HT1080 (cell line): ENCODE measurements at regions not wholly inside any gene's neighbourhood (a gene's known extent, or its start where the extent isn't known, plus 50 kb on each side); places are given as distances from the start of the nearest gene placed in this dataset.
"Not testable (repeated sequence)": the region's sequence is repeated elsewhere in the genome, so short reads cannot be mapped to it uniquely, and the experiment has no call there.

Source experiments
- DNase-seq: peaks from one replicate; pipeline ENCODE4 v3.0.0-alpha.2; 2015; ENCODE audit warnings: low read depth

DNA sequence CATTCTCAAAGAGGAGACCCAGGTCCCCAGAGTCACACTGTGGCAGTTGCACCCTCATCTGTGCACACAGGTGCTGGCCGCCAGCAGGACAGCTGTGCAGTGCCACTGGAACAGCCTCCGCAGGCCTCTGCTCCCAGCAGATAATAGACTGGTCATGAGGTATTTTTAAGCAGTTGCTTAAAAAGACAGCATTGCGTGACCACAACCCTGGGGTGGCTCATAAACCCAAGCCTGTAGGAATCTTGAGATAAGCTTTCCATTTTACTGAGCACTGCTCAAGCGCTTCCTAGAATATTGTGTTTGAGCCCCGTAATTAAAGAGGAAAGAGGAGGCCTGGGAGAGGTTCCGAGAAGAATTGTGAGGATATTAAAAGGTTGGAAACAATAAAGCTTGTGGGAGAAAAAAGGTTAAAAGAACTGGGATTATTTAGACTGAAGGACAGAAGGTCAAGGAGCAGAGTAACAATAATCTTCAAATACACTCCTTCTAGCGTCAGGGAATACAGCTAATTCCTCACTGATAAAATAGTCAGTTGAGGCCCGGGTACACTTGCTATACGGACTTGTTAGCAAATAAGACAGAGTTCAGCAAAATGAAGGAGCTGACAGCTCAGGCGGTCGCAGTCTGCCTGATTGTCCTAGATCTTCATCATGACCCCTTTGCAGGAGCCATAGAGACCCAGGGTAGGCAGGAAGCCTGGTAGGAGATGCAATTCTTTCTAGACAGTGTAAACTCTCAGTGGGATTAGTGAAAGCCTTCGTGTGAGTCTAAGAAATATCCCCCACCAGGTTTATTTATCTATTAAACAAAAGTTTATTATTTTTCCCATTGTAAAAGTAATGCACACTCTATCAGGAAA, 86.2 kb upstream of the KIT start:
- no peak for DNase-seq

DNA sequence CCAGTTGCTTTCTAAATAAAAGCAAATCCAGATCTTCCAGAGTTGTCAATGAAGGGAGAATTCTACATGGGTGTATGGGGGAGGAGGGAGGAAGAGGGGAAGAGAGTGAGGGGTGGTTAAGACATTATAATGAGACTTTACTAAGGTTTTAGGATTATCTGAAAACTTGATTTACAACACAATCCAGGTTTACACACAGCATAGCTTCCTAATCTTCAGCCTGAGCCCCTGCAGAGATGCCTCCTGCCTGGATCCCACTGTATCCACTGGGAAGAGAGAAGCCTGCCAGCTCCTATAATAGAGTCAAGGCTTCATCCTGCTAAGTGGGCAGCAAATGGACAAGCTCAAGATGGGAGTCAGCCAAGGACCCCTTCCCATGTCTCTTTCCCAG, 85.6 kb upstream of the KIT start:
- no peak for DNase-seq

DNA sequence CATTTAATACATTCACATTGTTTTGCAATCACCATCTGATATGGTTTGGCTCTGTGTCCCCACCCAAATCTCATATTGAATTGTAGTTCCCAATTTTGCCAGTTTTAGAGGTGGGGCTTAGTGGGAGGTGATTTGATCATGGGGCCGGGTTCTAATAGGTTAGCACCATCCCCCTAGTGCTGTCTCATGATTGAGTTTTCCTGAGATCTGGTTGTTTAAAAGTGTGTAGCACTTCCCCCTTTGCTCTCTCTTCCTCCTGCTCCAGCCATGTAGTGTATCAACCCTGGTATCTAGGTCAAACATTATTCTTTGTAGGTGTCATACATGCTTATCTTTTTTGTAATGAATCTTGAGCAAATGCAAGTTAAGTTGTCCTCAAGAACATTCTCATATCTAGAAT, 83.3 kb upstream of the KIT start:
- DNase-seq = no peak

DNA sequence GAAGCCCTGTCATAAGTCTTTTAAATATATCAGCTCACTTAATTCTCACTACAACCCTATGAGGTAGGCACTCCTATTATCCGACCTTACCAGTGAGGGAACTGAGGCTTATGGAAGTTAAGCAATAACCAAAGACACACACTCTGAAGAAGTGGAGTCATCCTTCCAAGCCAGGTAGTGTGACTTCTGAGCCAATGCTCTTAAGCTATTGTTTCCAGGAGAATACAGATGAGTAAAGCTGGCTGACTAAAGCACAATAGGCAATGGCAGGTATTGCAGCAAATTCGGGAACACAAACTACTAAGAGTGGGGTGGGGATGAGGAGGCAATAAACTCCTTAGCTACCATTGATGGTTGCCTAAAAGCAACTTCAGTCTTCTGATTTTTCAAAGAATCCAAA, 81.8 kb upstream of the KIT start:
- DNase-seq = no peak

DNA sequence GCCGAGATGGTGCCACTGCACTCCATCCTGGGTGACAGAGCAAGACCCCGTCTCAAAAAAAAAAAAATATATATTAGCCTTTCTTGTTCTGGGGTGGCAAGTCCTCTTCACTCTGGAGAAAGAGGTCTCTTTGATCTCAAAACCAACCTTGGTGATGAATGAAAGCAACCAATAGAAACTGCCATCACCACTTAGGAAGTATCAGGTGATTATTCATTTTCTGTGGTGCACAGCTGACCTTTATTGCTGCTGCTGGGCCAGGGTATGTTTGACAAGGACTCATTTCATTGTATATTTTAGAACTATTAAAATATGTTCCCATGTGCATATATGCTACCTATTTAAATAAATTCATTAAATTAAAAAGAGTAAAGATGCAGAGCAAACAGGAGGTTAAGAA, 76.0 kb upstream of the KIT start:
- no peak for DNase-seq

DNA sequence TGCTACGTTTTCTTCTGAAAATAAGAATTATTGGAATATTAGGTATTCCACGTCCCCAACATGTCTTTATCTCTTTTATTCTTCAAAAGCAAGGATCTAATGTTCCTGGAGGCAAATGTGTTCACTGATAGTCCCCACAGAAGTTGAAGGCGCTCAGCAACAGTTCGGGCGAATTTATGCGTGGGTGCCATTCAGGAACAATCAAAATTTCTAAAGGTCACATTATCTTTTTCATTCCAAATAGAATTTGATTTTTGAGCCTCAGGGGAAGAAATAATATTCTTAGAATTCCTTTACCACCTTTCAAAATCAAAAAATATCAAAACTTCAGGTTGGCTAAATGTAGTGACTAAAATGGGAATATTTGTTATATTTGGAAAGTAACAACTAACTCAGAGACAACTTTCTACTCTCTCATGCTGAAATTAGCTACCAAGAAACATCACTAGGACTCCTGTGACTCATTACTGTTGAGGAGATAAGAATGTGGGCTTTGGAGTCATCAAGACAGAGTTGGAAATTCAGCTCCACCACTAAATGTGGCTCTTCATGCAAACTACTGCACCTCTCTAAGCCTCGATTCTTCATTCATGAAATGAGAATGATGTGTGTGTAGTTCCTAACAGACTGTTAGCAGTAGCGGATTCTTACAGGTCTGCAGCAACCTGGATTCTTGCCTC, 72.3 kb upstream of the KIT start:
- DNase-seq = peak; percentile 65

DNA sequence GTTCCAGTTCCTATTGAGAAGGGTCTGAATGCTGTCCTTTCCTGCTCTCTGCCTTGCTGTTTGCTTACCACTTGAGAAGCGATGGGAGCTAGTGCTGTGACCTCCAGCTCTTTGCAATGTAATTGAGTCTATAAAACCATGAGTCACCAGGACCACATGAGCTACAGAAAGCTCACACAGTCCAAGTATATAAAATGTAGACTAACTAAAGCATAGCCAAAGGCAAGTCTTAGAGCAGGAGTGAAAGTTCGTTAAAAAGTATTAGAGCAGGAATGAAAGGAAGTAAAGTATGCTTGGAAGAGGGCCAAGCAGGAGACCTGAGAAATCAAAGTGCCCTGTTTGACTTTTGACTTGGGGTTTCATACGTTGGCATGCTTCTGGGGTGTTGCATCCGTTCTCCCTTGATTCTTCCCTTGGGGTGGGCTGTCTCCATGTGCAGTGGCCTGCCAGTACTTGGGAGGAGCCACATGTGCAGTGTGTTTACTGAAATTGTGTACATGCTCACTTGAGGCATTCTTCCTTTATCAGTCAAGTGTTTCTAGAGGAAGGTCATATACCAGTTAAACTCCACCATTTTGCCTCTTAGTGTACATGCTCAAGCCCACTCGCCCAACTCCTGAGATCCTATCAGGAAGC, 71.3 kb upstream of the KIT start:
- DNase-seq = peak; percentile 83

DNA sequence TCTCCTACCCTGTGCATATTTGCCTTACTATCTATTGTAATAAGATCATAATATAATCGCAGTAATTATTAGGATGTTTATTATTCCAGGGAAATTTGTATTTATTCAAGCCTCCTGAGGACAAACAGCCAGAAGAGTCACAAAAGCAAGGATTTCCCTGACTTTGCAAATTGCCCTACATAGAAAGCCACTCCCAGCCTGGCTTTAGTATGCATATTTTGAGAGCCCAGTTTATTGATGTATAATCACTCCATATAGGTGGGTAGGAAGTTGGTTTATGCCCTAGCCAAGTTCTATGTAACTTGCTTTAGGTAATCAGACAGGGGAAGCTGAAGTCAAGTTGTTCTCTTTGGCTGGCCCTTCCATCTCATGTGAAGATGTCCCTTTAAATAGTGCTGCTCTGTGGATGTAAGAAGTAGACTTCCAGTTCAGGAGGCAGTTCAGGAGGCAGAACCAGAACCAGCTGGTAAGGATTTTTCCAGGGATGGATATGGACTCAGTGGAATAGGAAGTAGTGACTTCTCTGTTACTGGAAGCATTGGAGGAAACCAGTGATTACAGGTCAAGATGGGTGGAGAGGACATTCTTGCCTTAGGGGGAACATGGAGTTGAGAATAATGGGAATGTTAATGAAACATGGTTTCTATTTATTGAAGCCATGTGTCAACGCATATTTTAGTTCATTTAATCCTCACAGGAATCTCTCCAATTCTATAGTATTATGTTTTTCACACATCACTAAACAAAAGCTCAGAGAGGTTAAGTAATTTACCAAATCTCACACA, 70.5 kb upstream of the KIT start:
- no peak for DNase-seq

DNA sequence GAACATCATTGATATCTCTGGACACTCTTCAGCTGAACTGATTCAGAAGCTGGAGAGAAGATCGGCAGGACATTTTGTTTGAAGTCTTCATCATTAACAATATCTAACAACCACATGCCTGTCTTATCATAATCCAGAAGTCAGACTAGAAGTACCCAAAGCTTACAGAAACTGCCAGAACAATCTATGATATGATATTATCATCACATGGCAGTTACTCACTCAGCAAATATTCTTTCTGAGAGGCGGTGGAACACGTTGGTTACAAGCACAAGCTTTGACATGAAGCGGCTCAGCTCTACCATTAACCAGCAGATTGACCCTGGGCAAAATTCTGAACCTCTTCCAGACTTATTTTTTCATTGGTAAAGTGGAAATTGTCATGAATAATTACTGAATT, 69.4 kb upstream of the KIT start:
- DNase-seq = no peak

DNA sequence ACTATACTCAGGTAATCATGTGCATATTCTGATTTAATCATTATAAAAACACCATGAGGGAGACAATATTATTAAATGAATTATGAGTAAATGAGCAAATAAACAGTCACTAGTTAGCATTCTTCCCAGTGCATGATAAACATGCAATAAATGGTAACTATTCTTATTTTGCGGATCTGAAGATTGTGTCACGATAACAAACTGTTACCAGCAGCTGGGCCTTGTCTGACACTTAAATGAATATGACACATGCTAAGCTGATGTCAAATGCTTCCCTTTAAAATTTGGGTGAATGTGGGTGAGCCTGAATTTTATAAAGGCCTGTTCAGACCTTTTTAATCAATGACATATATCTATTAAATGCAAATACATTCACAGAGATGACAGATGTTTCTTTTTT, 68.2 kb upstream of the KIT start:
- DNase-seq = no peak

DNA sequence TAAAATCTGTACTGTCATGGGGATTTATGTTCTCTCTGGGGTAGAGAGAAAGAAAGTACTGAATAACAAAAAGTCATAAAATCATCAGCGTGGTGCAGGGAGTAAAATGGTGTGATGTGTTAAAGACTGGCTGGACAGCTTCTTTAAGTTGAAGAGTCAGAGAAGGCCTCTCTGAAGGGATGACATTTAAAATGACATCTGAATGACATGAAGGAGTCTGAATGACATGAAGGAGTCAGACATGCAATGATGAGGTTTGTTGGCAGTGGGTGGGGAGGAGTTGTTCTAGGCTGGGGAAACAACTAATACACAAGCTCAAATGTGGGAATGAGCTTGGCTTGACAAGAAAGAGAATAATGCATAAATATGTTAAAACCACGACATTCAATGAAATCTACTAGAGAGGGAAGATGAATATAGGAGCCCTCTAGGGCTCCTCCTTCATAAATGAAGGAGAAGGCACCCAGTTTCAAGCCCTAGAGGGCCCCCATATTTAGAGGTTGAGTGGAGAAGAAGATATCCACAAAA, 63.9 kb upstream of the KIT start:
- DNase-seq = no peak

DNA sequence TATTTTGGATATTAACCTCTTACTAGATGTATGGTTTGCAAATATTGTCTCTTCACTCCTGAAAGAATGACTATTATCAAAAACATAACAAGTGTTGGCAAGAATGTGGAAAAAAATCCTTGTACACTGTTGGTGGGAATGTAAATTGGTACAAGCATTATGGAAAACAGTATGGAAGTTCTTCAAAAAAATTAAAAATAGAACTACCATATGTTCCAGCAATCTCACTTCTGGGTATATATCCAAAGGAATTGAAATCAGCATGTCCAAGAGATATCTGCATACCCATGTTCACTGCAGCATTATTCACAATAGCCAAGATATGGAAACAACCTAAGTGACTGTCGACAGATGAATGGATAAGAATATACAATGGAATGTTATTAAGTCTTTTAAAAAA, 61.6 kb upstream of the KIT start:
- DNase-seq = no peak

DNA sequence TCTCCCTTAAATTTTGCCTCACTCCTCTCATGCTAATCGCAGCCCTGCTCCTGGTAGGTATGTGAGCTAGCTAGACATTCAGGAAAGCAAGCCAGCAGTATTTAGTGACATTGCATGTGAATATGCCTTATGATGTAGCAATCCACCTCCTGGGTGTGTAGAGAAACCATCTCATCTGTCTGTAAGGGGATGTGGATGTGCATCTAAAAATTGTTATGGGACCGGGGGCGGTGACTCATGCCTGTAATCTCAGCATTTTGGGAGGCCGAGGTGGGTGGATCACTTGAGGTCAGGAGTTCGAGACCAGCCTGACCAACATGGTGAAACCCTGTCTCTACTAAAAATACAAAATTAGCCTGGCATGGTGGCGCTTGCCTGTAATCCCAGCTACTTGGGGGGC, 60.1 kb upstream of the KIT start:
- DNase-seq = not testable (repeated sequence)

DNA sequence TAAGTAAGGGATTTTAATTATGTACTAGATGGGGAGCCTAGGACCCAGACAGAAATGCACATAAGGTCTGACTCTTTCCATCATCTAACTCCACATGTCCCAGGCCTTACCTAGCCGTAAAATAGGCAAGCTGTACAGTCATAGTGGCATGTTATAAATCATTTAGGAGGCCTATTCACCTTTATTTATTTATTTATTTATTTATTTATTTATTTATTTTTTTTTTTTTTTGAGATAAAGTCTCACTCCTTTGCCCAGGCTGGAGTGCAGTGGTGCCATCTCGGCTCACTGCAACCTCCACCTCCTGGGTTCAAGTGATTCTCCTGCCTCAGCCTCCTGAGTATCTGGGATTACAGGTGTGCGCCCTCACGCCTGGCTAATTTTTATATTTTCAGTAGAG, 55.6 kb upstream of the KIT start:
- not testable (repeated sequence) for DNase-seq

DNA sequence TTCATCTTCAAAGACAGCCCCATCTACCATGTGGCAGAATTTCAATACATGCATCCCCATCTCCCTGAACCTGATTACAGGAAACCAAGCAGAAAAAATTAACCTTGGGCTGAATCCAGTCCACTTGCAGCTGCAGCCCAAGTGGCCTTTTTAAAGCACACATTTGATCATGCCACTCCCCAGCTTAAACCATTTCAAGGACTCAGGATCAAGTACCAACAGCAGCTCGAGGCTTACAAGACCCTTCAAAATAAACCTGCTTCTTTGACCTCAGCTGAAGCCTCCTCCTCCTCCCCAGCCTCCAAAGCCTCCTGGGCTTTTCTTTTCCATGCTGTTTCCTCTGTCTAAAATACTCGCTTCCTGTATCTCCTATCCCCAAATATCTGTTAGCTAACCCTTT, 50.7 kb upstream of the KIT start:
- DNase-seq = no peak

DNA sequence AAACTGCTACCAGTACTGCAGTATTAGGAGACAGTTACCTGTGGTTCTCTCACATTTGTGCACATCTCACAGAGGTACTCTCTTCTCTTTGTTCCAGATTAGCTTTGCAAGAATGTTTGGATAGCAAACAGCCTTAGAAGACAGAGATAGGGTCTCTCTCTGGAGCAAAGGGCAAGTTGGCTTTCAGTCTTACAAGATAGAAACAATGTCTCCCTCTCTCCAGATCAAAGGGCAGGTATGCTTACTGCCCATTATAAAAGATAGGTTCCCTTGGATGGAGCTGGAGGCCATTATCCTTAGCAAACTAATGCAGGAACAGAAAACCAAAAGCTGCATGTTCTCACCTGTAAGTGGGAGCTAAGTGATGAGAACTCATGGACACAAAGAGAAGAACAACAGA, 50.2 kb upstream of the KIT start:
- no peak for DNase-seq
